ENCODE measurements at regions not wholly inside any gene's neighbourhood (a gene's known extent, or its start where the extent isn't known, plus 50 kb on each side); places are given as distances from the start of the nearest gene placed in this dataset.

- Mint-ChIP-seq H3K27ac (ENCODE audit: low read depth, unreplicated experiment) (no peak overlapping the region), H3K9me3 (ENCODE audit: unreplicated experiment) (no peaks in the 10 kb centered on the region), H3K4me3 (ENCODE audit: unreplicated experiment) (no peak overlapping the region), H3K4me1 (ENCODE audit: insufficient read depth, unreplicated experiment) (no peaks in the 10 kb centered on the region), H3K27me3 (ENCODE audit: insufficient read depth, unreplicated experiment) (no peaks in the 10 kb centered on the region), H3K36me3 (ENCODE audit: insufficient read depth, unreplicated experiment) (no peaks in the 10 kb centered on the region)
- TF ChIP-seq, protein P1, sequence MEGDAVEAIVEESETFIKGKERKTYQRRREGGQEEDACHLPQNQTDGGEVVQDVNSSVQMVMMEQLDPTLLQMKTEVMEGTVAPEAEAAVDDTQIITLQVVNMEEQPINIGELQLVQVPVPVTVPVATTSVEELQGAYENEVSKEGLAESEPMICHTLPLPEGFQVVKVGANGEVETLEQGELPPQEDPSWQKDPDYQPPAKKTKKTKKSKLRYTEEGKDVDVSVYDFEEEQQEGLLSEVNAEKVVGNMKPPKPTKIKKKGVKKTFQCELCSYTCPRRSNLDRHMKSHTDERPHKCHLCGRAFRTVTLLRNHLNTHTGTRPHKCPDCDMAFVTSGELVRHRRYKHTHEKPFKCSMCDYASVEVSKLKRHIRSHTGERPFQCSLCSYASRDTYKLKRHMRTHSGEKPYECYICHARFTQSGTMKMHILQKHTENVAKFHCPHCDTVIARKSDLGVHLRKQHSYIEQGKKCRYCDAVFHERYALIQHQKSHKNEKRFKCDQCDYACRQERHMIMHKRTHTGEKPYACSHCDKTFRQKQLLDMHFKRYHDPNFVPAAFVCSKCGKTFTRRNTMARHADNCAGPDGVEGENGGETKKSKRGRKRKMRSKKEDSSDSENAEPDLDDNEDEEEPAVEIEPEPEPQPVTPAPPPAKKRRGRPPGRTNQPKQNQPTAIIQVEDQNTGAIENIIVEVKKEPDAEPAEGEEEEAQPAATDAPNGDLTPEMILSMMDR (IDR thresholded peaks at IDR 0.05; ENCODE audit: unreplicated experiment), result no peak
- intact Hi-C loops (cut with micrococcal nuclease), result no loop called here
- CTCF ChIA-PET, result interaction anchor here (0.5 kb wide), 1 partner anchor 9 kb away, joined by 3 read pairs; no protein-coding TSS in a partner anchor
- no TSS peak for BruUV-seq (replicated peaks)
- no peak for DNase-seq (ENCODE audit: unreplicated experiment)
- POLR2A ChIA-PET, result no interaction called here
Observed at GRCh38 chr13:50701469-50701868, 142.0 kb downstream of the DLEU7 start.

DNA sequence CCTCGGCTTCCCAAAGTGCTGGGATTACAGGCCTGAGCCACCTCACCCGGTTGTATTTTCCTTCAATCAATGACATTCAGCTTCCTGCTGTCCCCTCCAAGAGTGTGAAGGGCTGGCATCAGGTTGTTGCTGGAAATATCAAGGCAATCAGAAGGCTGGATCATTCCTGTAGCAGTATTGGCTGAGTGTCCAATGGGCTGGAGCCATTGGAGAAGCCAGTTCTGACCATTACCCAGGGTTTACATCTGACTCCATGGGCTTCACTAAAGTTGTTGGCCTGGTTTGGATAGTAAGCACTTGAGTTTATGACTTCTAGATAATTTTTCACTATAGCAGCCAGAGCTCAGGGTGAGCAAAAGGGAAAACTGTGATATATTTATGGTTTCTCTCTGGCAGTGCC lies 137.0 kb downstream of the DLEU7 start:
- no peaks in the 10 kb centered on the region for H3K4me1 Mint-ChIP-seq (ENCODE audit: insufficient read depth, unreplicated experiment)
- DNase-seq (ENCODE audit: unreplicated experiment), result no peak
- POLR2A ChIA-PET, result interaction anchor here (0.6 kb wide), 1 partner anchor 26 kb away, joined by 6 read pairs; no protein-coding TSS in a partner anchor

DNA sequence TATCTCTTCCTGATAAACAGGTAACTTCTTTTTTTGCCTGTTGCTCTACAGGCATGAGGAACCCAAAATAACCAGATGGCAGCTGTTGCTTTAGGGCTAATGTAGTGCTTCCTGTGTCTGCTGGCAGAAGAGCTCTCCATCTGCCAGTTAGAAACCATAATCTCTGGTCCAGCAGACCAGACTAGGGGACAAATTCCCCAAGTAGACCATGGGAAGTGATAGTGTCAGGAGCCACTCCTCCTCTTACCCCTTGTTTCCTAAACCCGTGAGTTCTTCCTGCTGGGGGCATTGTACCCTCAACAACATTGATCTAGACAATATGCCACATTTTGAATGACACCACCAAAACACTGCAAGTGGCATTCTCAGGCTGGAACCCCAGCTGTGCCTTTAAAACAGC lies 135.9 kb downstream of the DLEU7 start:
- Mint-ChIP-seq H3K36me3 (ENCODE audit: insufficient read depth, unreplicated experiment) (peaks cover 3% of the 10 kb centered on the region), H3K4me1 (ENCODE audit: insufficient read depth, unreplicated experiment) (no peaks in the 10 kb centered on the region), H3K9me3 (ENCODE audit: unreplicated experiment) (no peaks in the 10 kb centered on the region), H3K27ac (ENCODE audit: low read depth, unreplicated experiment) (no peak overlapping the region), H3K27me3 (ENCODE audit: insufficient read depth, unreplicated experiment) (no peaks in the 10 kb centered on the region), H3K4me3 (ENCODE audit: unreplicated experiment) (no peak overlapping the region)
- DNase-seq (ENCODE audit: unreplicated experiment), result no peak
- intact Hi-C loops (cut with micrococcal nuclease), result no loop called here
- no TSS peak for BruUV-seq (replicated peaks)
- ChIA-PET POLR2A (no interaction called here), CTCF (interaction anchor here (0.7 to 1.2 kb wide), 2 partner anchors 18 to 580 kb away, joined by 3 to 5 read pairs; no protein-coding TSS in a partner anchor)
- TF ChIP-seq, protein P1 (IDR thresholded peaks at IDR 0.05; ENCODE audit: unreplicated experiment), result no peak

More for the DNA sequence above, 137.0 kb downstream of the DLEU7 start:
- CTCF ChIA-PET, result no interaction called here
- intact Hi-C loops (cut with micrococcal nuclease), result no loop called here
- H3K9me3 Mint-ChIP-seq (ENCODE audit: unreplicated experiment), result no peaks in the 10 kb centered on the region
- H3K27ac Mint-ChIP-seq (ENCODE audit: low read depth, unreplicated experiment), result no peak overlapping the region
- no TSS peak for BruUV-seq (replicated peaks)
- H3K4me3 Mint-ChIP-seq (ENCODE audit: unreplicated experiment), result no peak overlapping the region
- no peaks in the 10 kb centered on the region for H3K27me3 Mint-ChIP-seq (ENCODE audit: insufficient read depth, unreplicated experiment)
- no peaks in the 10 kb centered on the region for H3K36me3 Mint-ChIP-seq (ENCODE audit: insufficient read depth, unreplicated experiment)
- TF ChIP-seq, protein P1 (IDR thresholded peaks at IDR 0.05; ENCODE audit: unreplicated experiment), result no peak

DNA sequence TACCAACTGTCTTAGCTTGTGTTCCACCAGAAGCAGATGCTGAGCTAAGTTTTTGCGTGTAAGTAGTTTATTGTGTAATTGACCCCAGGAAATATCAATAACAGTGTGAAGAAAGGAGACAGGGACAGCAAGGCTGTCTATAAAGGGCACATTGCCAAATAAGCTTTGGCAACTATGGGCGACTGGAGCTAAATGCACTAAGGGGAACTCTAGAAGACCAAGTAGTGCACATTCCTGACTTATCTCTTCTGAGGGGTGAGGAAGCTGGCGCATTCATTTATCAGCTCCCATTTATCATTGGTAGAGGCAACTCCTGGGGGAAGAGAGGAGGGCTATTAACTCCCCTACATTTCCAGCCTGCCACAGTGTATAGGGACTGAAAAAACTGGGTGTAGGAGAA lies 135.0 kb downstream of the DLEU7 start:
- Mint-ChIP-seq H3K36me3 (ENCODE audit: insufficient read depth, unreplicated experiment) (peaks cover 7% of the 10 kb centered on the region), H3K27me3 (ENCODE audit: insufficient read depth, unreplicated experiment) (no peaks in the 10 kb centered on the region), H3K27ac (ENCODE audit: low read depth, unreplicated experiment) (no peak overlapping the region), H3K9me3 (ENCODE audit: unreplicated experiment) (no peaks in the 10 kb centered on the region), H3K4me1 (ENCODE audit: insufficient read depth, unreplicated experiment) (no peaks in the 10 kb centered on the region), H3K4me3 (ENCODE audit: unreplicated experiment) (no peak overlapping the region)
- ChIA-PET CTCF (interaction anchor here (1.2 kb wide), 1 partner anchor 17 kb away, joined by 3 read pairs; no protein-coding TSS in a partner anchor), POLR2A (no interaction called here)
- no peak for DNase-seq (ENCODE audit: unreplicated experiment)
- TF ChIP-seq, protein P1 (IDR thresholded peaks at IDR 0.05; ENCODE audit: unreplicated experiment), result no peak
- intact Hi-C loops (cut with micrococcal nuclease), result no loop called here
- BruUV-seq (replicated peaks), result no TSS peak
